Neural progenitor cell (in vitro differentiated cells): ENCODE measurements at regions not wholly inside any gene's neighbourhood (a gene's known extent, or its start where the extent isn't known, plus 50 kb on each side); places are given as distances from the start of the nearest gene placed in this dataset.
"Not testable (repeated sequence)": the region's sequence is repeated elsewhere in the genome, so short reads cannot be mapped to it uniquely, and the experiment has no call there.

Experiments
- DNase-seq: peaks from one replicate; pipeline ENCODE4 v3.0.0-alpha.2; 2016; ENCODE audit warnings: low spot score
- H2AFZ ChIP-seq: fragments of 200-600 bp; sonication (generic); replicated peaks from 2 replicates; pipeline ENCODE4 v1.6.1; 2016; ENCODE audit warnings: antibody characterized with exemption
- H3F3A ChIP-seq: fragments of 200-600 bp; sonication (generic); 2 replicates; pipeline ENCODE4 v1.6.1; 2016; ENCODE audit warnings: antibody characterized with exemption, low read depth
- H3K27ac ChIP-seq: fragments of 200-600 bp; sonication (generic); 2 replicates; pipeline ENCODE4 v1.5.1; 2016; ENCODE audit warnings: mild to moderate bottlenecking
- H3K27me3 ChIP-seq: fragments of 200-600 bp; sonication (generic); 2 replicates; pipeline ENCODE4 v1.6.1; 2016; ENCODE audit warnings: mild to moderate bottlenecking, moderate library complexity
- H3K36me3 ChIP-seq: fragments of 200-600 bp; sonication (generic); 2 replicates; pipeline ENCODE4 v1.5.1; 2016
- H3K4me1 ChIP-seq: fragments of 200-600 bp; sonication (generic); 2 replicates; pipeline ENCODE4 v1.6.1; 2016; ENCODE audit warnings: mixed run types
- H3K4me2 ChIP-seq: fragments of 200-600 bp; sonication (generic); 2 replicates; pipeline ENCODE4 v1.6.1; 2016
- H3K4me3 ChIP-seq: fragments of 200-600 bp; sonication (generic); 2 replicates; pipeline ENCODE4 v1.5.1; 2016
- H3K79me2 ChIP-seq: fragments of 200-600 bp; sonication (generic); 2 replicates; pipeline ENCODE4 v1.6.1; 2016; ENCODE audit warnings: low read depth
- H3K9ac ChIP-seq: fragments of 200-600 bp; sonication (generic); 2 replicates; pipeline ENCODE4 v1.6.1; 2016
- H3K9me3 ChIP-seq: fragments of 200-600 bp; sonication (generic); 2 replicates; pipeline ENCODE4 v1.5.1; 2016; ENCODE audit warnings: low read depth
- H4K20me1 ChIP-seq: fragments of 200-600 bp; sonication (generic); 2 replicates; pipeline ENCODE4 v1.6.1; 2016; ENCODE audit warnings: low read depth
- H3K27ac Mint-ChIP-seq: 3 replicates; pipeline ENCODE4 v1.8.0; 2021; ENCODE audit warnings: mixed read lengths
- H3K27me3 Mint-ChIP-seq: 2 replicates; pipeline ENCODE4 v1.8.0; 2022; ENCODE audit warnings: low read depth, mild to moderate bottlenecking, inconsistent platforms, moderate library complexity, mixed read lengths; ENCODE audit not compliant: insufficient read depth
- H3K36me3 Mint-ChIP-seq: 3 replicates; pipeline ENCODE4 v1.8.0; 2021; ENCODE audit warnings: mixed read lengths
- H3K4me1 Mint-ChIP-seq: 3 replicates; pipeline ENCODE4 v1.8.0; 2021; ENCODE audit warnings: mixed read lengths
- H3K4me3 Mint-ChIP-seq: 3 replicates; pipeline ENCODE4 v1.8.0; 2021; ENCODE audit warnings: mild to moderate bottlenecking, moderate library complexity, mixed read lengths
- H3K9me3 Mint-ChIP-seq: 3 replicates; pipeline ENCODE4 v1.8.0; 2020; ENCODE audit warnings: mixed read lengths
- EZH2 ChIP-seq: fragments of 200-600 bp; sonication (generic); IDR thresholded peaks from 2 replicates; pipeline ENCODE4 v1.6.1; 2017; ENCODE audit warnings: antibody characterized with exemption, mild to moderate bottlenecking, moderate library complexity
- EZH2phosphoT487 ChIP-seq: fragments of 200-600 bp; sonication (generic); IDR thresholded peaks from 2 replicates; pipeline ENCODE4 v1.6.1; 2017; ENCODE audit warnings: antibody characterized with exemption
- TF ChIP-seq, protein P1 (sequence below): fragments of 200-600 bp; sonication (generic); IDR thresholded peaks from 2 replicates; pipeline ENCODE4 v1.5.1; 2017; ENCODE audit warnings: antibody characterized with exemption, mild to moderate bottlenecking

DNA sequence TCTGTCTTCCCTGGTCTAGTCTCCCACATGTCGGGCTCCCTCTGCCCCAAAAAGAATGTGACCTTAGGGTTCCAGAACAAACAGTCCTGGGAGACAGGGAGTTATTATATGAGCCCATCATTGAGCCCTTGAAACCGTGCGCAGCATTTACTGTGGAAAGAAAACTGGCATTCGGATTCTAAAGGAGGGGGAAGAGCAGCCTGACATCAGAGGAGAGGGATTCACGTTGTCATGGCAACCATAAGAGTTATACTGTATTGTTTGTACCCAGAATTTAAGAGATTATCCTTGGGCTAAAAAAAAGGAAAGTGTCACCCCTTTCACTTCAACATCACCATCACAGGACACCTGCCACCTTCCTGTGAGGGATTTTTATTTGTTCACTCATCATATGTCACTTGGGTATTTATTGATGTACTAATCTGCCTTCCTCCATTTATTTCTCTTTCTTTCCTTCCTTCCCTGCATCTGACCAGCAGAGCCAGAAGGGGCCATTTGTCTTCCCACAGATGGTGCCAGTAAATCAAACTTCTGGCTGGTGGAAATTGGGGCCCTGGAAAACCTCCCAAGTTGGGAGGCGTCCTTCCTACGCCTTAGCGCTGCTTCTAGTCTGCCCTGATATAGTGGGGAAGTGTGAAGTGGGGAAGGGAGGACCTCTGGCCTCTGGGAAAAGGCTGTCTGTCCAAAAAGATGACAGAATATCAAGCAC lies 64.9 kb upstream of the FRMPD3 start:
- Histone ChIP-seq H2AFZ (no peak overlapping the region), H4K20me1 (no peaks in the 10 kb centered on the region), H3K4me3 (no peak overlapping the region), H3K9me3 (no peaks in the 10 kb centered on the region), H3K9ac (no peak overlapping the region), H3K27me3 (no peaks in the 10 kb centered on the region), H3K4me2 (no peak overlapping the region), H3K4me1 (no peaks in the 10 kb centered on the region), H3K36me3 (no peaks in the 10 kb centered on the region), H3K27ac (no peak overlapping the region), H3K79me2 (no peaks in the 10 kb centered on the region), H3F3A (no peaks in the 10 kb centered on the region)
- H3K4me1 Mint-ChIP-seq, result peaks cover 20% of the 10 kb centered on the region
- no peaks in the 10 kb centered on the region for H3K36me3 Mint-ChIP-seq
- no peak overlapping the region for H3K4me3 Mint-ChIP-seq
- TF ChIP-seq, protein P1, sequence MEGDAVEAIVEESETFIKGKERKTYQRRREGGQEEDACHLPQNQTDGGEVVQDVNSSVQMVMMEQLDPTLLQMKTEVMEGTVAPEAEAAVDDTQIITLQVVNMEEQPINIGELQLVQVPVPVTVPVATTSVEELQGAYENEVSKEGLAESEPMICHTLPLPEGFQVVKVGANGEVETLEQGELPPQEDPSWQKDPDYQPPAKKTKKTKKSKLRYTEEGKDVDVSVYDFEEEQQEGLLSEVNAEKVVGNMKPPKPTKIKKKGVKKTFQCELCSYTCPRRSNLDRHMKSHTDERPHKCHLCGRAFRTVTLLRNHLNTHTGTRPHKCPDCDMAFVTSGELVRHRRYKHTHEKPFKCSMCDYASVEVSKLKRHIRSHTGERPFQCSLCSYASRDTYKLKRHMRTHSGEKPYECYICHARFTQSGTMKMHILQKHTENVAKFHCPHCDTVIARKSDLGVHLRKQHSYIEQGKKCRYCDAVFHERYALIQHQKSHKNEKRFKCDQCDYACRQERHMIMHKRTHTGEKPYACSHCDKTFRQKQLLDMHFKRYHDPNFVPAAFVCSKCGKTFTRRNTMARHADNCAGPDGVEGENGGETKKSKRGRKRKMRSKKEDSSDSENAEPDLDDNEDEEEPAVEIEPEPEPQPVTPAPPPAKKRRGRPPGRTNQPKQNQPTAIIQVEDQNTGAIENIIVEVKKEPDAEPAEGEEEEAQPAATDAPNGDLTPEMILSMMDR, result no peak
- TF ChIP-seq EZH2 (no peak), EZH2phosphoT487 (no peak)
- DNase-seq, result peak; percentile 23
- peaks cover 2% of the 10 kb centered on the region for H3K27me3 Mint-ChIP-seq
- no peak overlapping the region for H3K27ac Mint-ChIP-seq
- H3K9me3 Mint-ChIP-seq, result no peaks in the 10 kb centered on the region

DNA sequence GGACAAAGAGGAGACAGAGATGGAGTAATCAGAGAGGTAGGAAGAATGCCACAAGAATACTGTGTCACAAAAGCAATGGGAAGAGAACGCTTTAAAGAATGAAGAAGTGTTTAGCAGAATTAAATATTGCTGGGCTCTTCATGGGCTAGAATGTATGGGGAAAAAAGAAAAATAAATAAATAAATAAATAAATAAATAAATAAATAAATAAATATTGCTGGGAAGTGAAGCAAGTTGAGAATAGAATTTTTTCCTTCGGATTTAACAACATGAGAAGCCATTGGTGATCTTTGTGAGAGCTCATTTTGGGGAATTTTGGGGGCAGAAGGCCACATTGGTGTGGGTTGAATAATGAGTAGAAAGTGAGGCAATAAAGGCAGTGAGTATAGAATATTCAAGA lies 59.7 kb upstream of the FRMPD3 start:
- Histone ChIP-seq H3K36me3 (no peaks in the 10 kb centered on the region), H3K4me2 (no peak overlapping the region), H3K27me3 (no peaks in the 10 kb centered on the region), H3K4me3 (no peak overlapping the region), H3K79me2 (no peaks in the 10 kb centered on the region), H3K27ac (no peak overlapping the region), H3K9me3 (no peaks in the 10 kb centered on the region), H3K4me1 (no peaks in the 10 kb centered on the region), H3K9ac (no peak overlapping the region), H4K20me1 (no peaks in the 10 kb centered on the region), H2AFZ (no peak overlapping the region), H3F3A (no peaks in the 10 kb centered on the region)
- Mint-ChIP-seq H3K36me3 (no peaks in the 10 kb centered on the region), H3K4me3 (no peak overlapping the region), H3K4me1 (peaks cover 6% of the 10 kb centered on the region), H3K27me3 (peaks cover 2% of the 10 kb centered on the region), H3K9me3 (peaks cover 5% of the 10 kb centered on the region), H3K27ac (no peak overlapping the region)
- no peak for DNase-seq
- TF ChIP-seq, protein P1, result no peak
- TF ChIP-seq EZH2, result no peak

DNA sequence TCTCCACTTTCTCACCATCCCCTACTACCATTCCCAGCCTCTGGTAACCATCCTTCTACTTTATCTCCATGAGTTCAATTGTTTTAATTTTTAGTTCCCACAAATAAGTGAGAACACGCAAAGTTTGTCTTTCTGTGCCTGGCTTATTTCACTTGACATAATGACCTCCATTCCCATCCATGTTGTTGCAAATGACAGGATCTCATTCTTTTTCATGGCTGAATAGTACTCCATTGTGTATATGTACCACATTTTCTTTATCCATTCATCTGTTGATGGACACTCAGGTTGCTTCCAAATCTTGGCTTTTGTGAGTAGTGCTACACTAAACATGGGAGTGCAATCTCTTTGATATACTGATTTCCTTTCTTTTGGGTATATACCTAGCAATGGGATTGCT lies 55.8 kb upstream of the FRMPD3 start:
- H3F3A ChIP-seq, H3K36me3 Mint-ChIP-seq, H3K9ac ChIP-seq, H3K36me3 ChIP-seq, H3K4me2 ChIP-seq, H4K20me1 ChIP-seq, H3K27ac ChIP-seq, H3K4me3 Mint-ChIP-seq, H2AFZ ChIP-seq, H3K4me3 ChIP-seq, H3K79me2 ChIP-seq, H3K9me3 ChIP-seq, H3K27me3 Mint-ChIP-seq, H3K4me1 ChIP-seq, H3K9me3 Mint-ChIP-seq, H3K27ac Mint-ChIP-seq, H3K4me1 Mint-ChIP-seq, DNase-seq, H3K27me3 ChIP-seq: not testable (repeated sequence)

DNA sequence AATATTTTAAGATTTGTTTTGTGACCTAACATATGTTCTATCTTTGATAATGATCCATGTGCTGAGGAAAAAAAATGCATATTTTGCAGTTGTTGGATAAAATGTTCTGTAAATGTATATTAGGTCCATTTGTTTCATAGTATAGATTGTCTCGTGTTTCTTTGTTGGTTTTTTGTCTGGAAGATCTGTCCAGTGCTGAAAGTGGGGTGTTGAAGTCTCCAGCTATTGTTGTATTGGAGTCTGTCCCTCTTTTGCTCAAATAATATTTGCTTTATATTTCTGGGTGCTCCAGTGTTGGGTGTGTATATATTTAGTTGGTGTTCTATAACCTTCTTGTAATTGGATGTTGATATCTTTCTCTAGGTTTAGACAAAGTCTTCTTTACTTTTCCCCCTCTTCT lies 53.2 kb upstream of the FRMPD3 start:
- H3K4me3 ChIP-seq, result no peak overlapping the region
- no peak overlapping the region for H3K4me2 ChIP-seq
- no peaks in the 10 kb centered on the region for H3K27me3 ChIP-seq
- H3F3A ChIP-seq, result no peaks in the 10 kb centered on the region
- Mint-ChIP-seq H3K4me3 (no peak overlapping the region), H3K27ac (no peak overlapping the region), H3K27me3 (peaks cover 2% of the 10 kb centered on the region), H3K9me3 (peaks cover 10% of the 10 kb centered on the region), H3K36me3 (no peaks in the 10 kb centered on the region), H3K4me1 (no peaks in the 10 kb centered on the region)
- H4K20me1 ChIP-seq, result no peaks in the 10 kb centered on the region
- H3K27ac ChIP-seq, result no peak overlapping the region
- DNase-seq, result no peak
- no peaks in the 10 kb centered on the region for H3K9me3 ChIP-seq
- no peaks in the 10 kb centered on the region for H3K4me1 ChIP-seq
- no peak overlapping the region for H3K9ac ChIP-seq
- H2AFZ ChIP-seq, result no peak overlapping the region
- no peaks in the 10 kb centered on the region for H3K79me2 ChIP-seq
- H3K36me3 ChIP-seq, result no peaks in the 10 kb centered on the region
- TF ChIP-seq, protein P1, result no peak
- no peak for TF ChIP-seq EZH2
- TF ChIP-seq EZH2phosphoT487, result no peak
